GM23338 (cell line): ENCODE measurements at regions not wholly inside any gene's neighbourhood (a gene's known extent, or its start where the extent isn't known, plus 50 kb on each side); places are given as distances from the start of the nearest gene placed in this dataset.
A peak's percentile ranks its signal among the peaks of the same experiment; 100 is the strongest.

Experiments
- ATAC-seq: fragments of 200-7000 bp; cut with Tn5 transposase; 3 replicates; pipeline ENCODE4 v1.9.1; 2020
- DNase-seq: peaks from one replicate; pipeline ENCODE4 v3.0.0-alpha.2; 2015; ENCODE audit warnings: low spot score
- H2AFZ ChIP-seq: fragments of 200-600 bp; sonication (generic); 2 replicates; pipeline ENCODE4 v1.8.0; 2016; ENCODE audit warnings: antibody characterized with exemption, mild to moderate bottlenecking, moderate library complexity
- H3F3A ChIP-seq: fragments of 200-600 bp; sonication (generic); replicated peaks from 2 replicates; pipeline ENCODE4 v1.8.0; 2017; ENCODE audit warnings: antibody characterized with exemption, mixed run types, low read depth
- H3K27ac ChIP-seq: fragments of 200-600 bp; sonication (generic); 2 replicates; pipeline ENCODE4 v1.6.1; 2016; ENCODE audit warnings: low read depth
- H3K27me3 ChIP-seq: fragments of 200-600 bp; sonication (generic); 2 replicates; pipeline ENCODE4 v1.8.0; 2016; ENCODE audit warnings: mild to moderate bottlenecking, mixed run types, moderate library complexity; ENCODE audit not compliant: insufficient read depth
- H3K36me3 ChIP-seq: fragments of 200-600 bp; sonication (generic); 2 replicates; pipeline ENCODE4 v1.8.0; 2016; ENCODE audit warnings: mild to moderate bottlenecking; ENCODE audit not compliant: insufficient read depth
- H3K4me1 ChIP-seq: fragments of 200-600 bp; sonication (generic); 2 replicates; pipeline ENCODE4 v1.8.0; 2016; ENCODE audit warnings: mild to moderate bottlenecking, moderate library complexity; ENCODE audit not compliant: insufficient read depth
- H3K4me2 ChIP-seq: fragments of 200-600 bp; sonication (generic); 2 replicates; pipeline ENCODE4 v1.7.1; 2017; ENCODE audit warnings: mixed run types
- H3K4me3 ChIP-seq: fragments of 200-600 bp; sonication (generic); 2 replicates; pipeline ENCODE4 v1.6.1; 2016; ENCODE audit warnings: mixed run types
- H3K79me2 ChIP-seq: fragments of 200-600 bp; sonication (generic); replicated peaks from 2 replicates; pipeline ENCODE4 v1.8.0; 2017; ENCODE audit warnings: mild to moderate bottlenecking; ENCODE audit not compliant: insufficient read depth
- H3K9me2 ChIP-seq: fragments of 200-600 bp; sonication (generic); 2 replicates; pipeline ENCODE4 v1.8.0; 2017; ENCODE audit not compliant: insufficient read depth
- H4K20me1 ChIP-seq: fragments of 200-600 bp; sonication (generic); replicated peaks from 2 replicates; pipeline ENCODE4 v1.8.0; 2017; ENCODE audit warnings: mild to moderate bottlenecking; ENCODE audit not compliant: insufficient read depth
- H3K27ac Mint-ChIP-seq: 2 replicates; pipeline ENCODE4 v1.8.0; 2020; ENCODE audit warnings: inconsistent platforms, mild to moderate bottlenecking, moderate library complexity, mixed read lengths
- H3K27me3 Mint-ChIP-seq: 3 replicates; pipeline ENCODE4 v1.8.0; 2022; ENCODE audit warnings: low read depth, mild to moderate bottlenecking, moderate library complexity, mixed read lengths, inconsistent platforms; ENCODE audit not compliant: insufficient read depth, poor library complexity
- H3K36me3 Mint-ChIP-seq: 3 replicates; pipeline ENCODE4 v1.8.0; 2021; ENCODE audit warnings: low read depth, mild to moderate bottlenecking, inconsistent platforms, moderate library complexity, mixed read lengths
- H3K4me1 Mint-ChIP-seq: 3 replicates; pipeline ENCODE4 v1.8.0; 2020; ENCODE audit warnings: mild to moderate bottlenecking, inconsistent platforms, mixed read lengths
- H3K4me3 Mint-ChIP-seq: 3 replicates; pipeline ENCODE4 v1.8.0; 2021; ENCODE audit warnings: moderate library complexity, mild to moderate bottlenecking, inconsistent platforms, mixed read lengths
- H3K9me3 Mint-ChIP-seq: 3 replicates; pipeline ENCODE4 v1.8.0; 2020; ENCODE audit warnings: moderate library complexity, mild to moderate bottlenecking, inconsistent platforms, mixed read lengths
- CTCF ChIP-seq, 2 experiments: fragments of 200-600 bp in 1 of 2; sonication (generic) in 1 of 2; conservative IDR thresholded peaks; 2 replicates each; pipeline versions ENCODE4 v1.5.1 to v1.6.1; 2016 to 2017; ENCODE audit warnings: antibody characterized with exemption in 2 of 2, low read depth in 2 of 2, mild to moderate bottlenecking in 2 of 2, moderate library complexity in 1 of 2
- ETS1 ChIP-seq: IDR thresholded peaks from 2 replicates; pipeline ENCODE4 v1.6.1; 2016; ENCODE audit warnings: antibody characterized with exemption
- EZH2 ChIP-seq: fragments of 200-600 bp; sonication (generic); IDR thresholded peaks from one replicate; pipeline ENCODE4 v1.8.0; 2017; ENCODE audit warnings: antibody characterized with exemption, mild to moderate bottlenecking, low read depth; ENCODE audit not compliant: unreplicated experiment
- NANOG ChIP-seq: IDR thresholded peaks from 2 replicates; pipeline ENCODE4 v1.6.1; 2016; ENCODE audit warnings: antibody characterized with exemption, borderline replicate concordance
- REST ChIP-seq: IDR thresholded peaks from one replicate; pipeline ENCODE4 v1.6.1; 2018; ENCODE audit warnings: antibody characterized with exemption; ENCODE audit not compliant: unreplicated experiment
- ZNF462 ChIP-seq: fragments of 250-450 bp; sonication (Bioruptor Pico); IDR thresholded peaks from 2 replicates; pipeline ENCODE4 v1.5.0; 2020; ENCODE audit warnings: mild to moderate bottlenecking, moderate library complexity

- TF ChIP-seq CTCF (conservative IDR thresholded peaks at IDR 0.05; ENCODE audit: low read depth in 2 of 2) (no peak), EZH2 (no peak)
Measured at GRCh38 chr2:7473135-7473771, 556.0 kb downstream of the RNF144A start (continued).

GRCh38 chr2:7476371-7476770 lies 559.2 kb downstream of the RNF144A start:
- H3K27ac Mint-ChIP-seq: no peak overlapping the region

More at GRCh38 chr2:7476371-7476770, 559.2 kb downstream of the RNF144A start:
- no peak for ATAC-seq
- Histone ChIP-seq H3K79me2 (no peaks in the 10 kb centered on the region), H3K27me3 (no peaks in the 10 kb centered on the region), H3K4me1 (peaks cover 9% of the 10 kb centered on the region; the same call in 1 of the 2 replicates), H3K4me2 (no peak overlapping the region), H3K36me3 (no peaks in the 10 kb centered on the region), H3K9me2 (no peaks in the 10 kb centered on the region), H3F3A (no peaks in the 10 kb centered on the region), H3K27ac (no peak overlapping the region), H2AFZ (0 out of 2 replicates have a peak overlapping the region, but pooled peaks have one; percentile 70), H3K4me3 (no peak overlapping the region), H4K20me1 (no peaks in the 10 kb centered on the region)
- Mint-ChIP-seq H3K4me3 (no peak overlapping the region), H3K4me1 (peaks cover 13% of the 10 kb centered on the region; the same call in 2 of the 3 replicates), H3K9me3 (no peaks in the 10 kb centered on the region; the same call in 2 of the 3 replicates), H3K27me3 (no peaks in the 10 kb centered on the region), H3K36me3 (no peaks in the 10 kb centered on the region)
- no peak for DNase-seq
- TF ChIP-seq NANOG (no peak), CTCF (conservative IDR thresholded peaks at IDR 0.05; ENCODE audit: low read depth in 2 of 2) (no peak), REST (no peak), ZNF462 (CRISPR knock-in tag) (no peak), ETS1 (no peak)
